ENCODE measurements at regions not wholly inside any gene's neighbourhood (a gene's known extent, or its start where the extent isn't known, plus 50 kb on each side); places are given as distances from the start of the nearest gene placed in this dataset.

DNA sequence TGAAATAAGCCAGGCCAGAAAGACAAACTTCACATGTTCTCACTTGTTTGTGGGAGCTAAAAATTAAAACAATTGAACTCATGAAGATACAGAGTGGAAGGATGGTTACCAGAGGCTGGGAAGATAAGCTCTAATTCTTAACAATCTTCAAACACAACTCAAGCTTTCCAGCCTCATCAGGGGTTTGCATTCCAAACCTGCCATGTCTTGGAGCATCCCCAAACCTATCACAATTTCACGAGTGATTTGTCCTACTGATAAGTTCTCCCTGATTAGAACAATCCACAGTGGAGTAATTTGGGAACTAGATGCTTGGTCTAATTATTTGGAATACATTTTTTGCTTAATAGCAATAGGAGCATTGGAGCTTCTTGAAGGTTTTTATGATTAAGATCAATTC, 418.5 kb upstream of the PKN2 start:
- TF ChIP-seq, protein P1, sequence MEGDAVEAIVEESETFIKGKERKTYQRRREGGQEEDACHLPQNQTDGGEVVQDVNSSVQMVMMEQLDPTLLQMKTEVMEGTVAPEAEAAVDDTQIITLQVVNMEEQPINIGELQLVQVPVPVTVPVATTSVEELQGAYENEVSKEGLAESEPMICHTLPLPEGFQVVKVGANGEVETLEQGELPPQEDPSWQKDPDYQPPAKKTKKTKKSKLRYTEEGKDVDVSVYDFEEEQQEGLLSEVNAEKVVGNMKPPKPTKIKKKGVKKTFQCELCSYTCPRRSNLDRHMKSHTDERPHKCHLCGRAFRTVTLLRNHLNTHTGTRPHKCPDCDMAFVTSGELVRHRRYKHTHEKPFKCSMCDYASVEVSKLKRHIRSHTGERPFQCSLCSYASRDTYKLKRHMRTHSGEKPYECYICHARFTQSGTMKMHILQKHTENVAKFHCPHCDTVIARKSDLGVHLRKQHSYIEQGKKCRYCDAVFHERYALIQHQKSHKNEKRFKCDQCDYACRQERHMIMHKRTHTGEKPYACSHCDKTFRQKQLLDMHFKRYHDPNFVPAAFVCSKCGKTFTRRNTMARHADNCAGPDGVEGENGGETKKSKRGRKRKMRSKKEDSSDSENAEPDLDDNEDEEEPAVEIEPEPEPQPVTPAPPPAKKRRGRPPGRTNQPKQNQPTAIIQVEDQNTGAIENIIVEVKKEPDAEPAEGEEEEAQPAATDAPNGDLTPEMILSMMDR (conservative IDR thresholded peaks at IDR 0.05 in 1 of 2, IDR thresholded peaks at IDR 0.05 in 1 of 2; ENCODE audit: low read depth in 1 of 2, low read length in 2 of 2) = no peak
- no peak for TF ChIP-seq EZH2 (IDR thresholded peaks at IDR 0.05; ENCODE audit: low read length, missing control alignments)

Measured in fibroblast of lung (primary cell).